Spinal cord (tissue), 9 donors: ENCODE measurements at regions not wholly inside any gene's neighbourhood (a gene's known extent, or its start where the extent isn't known, plus 50 kb on each side); places are given as distances from the start of the nearest gene placed in this dataset.

Experiments used
- DNase-seq, 6 donors: peaks; one replicate each; pipeline versions ENCODE4 v3.0.0 to v3.0.0-alpha.2; 2013 to 2015; ENCODE audit warnings: low spot score in 6 of 6, low read depth in 4 of 6
- H3K27ac ChIP-seq: one replicate; pipeline ENCODE4 v1.5.1; 2013; ENCODE audit warnings: low read depth, low read length, control low read depth
- H3K27me3 ChIP-seq: one replicate; pipeline ENCODE4 v1.6.1; 2013; ENCODE audit warnings: low read length; ENCODE audit not compliant: control insufficient read depth, insufficient read depth
- H3K36me3 ChIP-seq: one replicate; pipeline ENCODE4 v1.6.1; 2013; ENCODE audit warnings: low read length; ENCODE audit not compliant: control insufficient read depth, insufficient read depth
- H3K4me1 ChIP-seq: one replicate; pipeline ENCODE4 v1.6.1; 2013; ENCODE audit warnings: low read length; ENCODE audit not compliant: control insufficient read depth, insufficient read depth
- H3K4me3 ChIP-seq: one replicate; pipeline ENCODE4 v1.5.1; 2013; ENCODE audit warnings: low read depth, low read length, control low read depth
- H3K9me3 ChIP-seq: one replicate; pipeline ENCODE4 v1.6.1; 2013; ENCODE audit warnings: low read length; ENCODE audit not compliant: control insufficient read depth, insufficient read depth
- WGBS: methylation state at CpG from one replicate; pipeline ENCODE4 v1.1.5; 2013; ENCODE audit warnings: missing lambda C conversion rate; ENCODE audit not compliant: insufficient coverage; 5-methylcytosine and 5-hydroxymethylcytosine counted together
- donor health status: healthy.

GRCh38 chr3:106376016-106376570 is 507.3 kb upstream of the CBLB start:
- Histone ChIP-seq H3K4me3 (no peak overlapping the region), H3K9me3 (no peaks in the 10 kb centered on the region), H3K27ac (no peak overlapping the region), H3K27me3 (no peaks in the 10 kb centered on the region), H3K36me3 (no peaks in the 10 kb centered on the region), H3K4me1 (no peaks in the 10 kb centered on the region)
- WGBS: 79% methylated on average over 4 of the region's 5 CpGs
- DNase-seq: peak in 1 of 6 donors; percentile 61

GRCh38 chr3:106379251-106379750 is 510.5 kb upstream of the CBLB start:
- DNase-seq: no peak
- H3K36me3 ChIP-seq: no peaks in the 10 kb centered on the region
- H3K27me3 ChIP-seq: no peaks in the 10 kb centered on the region
- no peaks in the 10 kb centered on the region for H3K9me3 ChIP-seq
- 74% methylated on average over 3 of the region's 6 CpGs for WGBS
- H3K4me3 ChIP-seq: no peak overlapping the region
- H3K4me1 ChIP-seq: no peaks in the 10 kb centered on the region
- H3K27ac ChIP-seq: no peak overlapping the region

- H3K4me1 ChIP-seq: no peaks in the 10 kb centered on the region
- no peaks in the 10 kb centered on the region for H3K9me3 ChIP-seq
- peak in 2 of 6 donors; percentile 20 to 45 for DNase-seq
- no peaks in the 10 kb centered on the region for H3K36me3 ChIP-seq
- WGBS: no CpG with 5 or more reads among the region's 1 CpG
- H3K27ac ChIP-seq: no peak overlapping the region
- no peak overlapping the region for H3K4me3 ChIP-seq
- H3K27me3 ChIP-seq: no peaks in the 10 kb centered on the region
These were observed 511.4 kb upstream of the CBLB start for GRCh38 chr3:106380232-106380631.

- WGBS: 50% methylated on average over 1 of the region's 3 CpGs
- no peak overlapping the region for H3K27ac ChIP-seq
These were observed 512.6 kb upstream of the CBLB start for GRCh38 chr3:106381286-106381938.

GRCh38 chr3:106381939-106382335 is 513.1 kb upstream of the CBLB start:
- Histone ChIP-seq H3K27me3 (no peaks in the 10 kb centered on the region), H3K4me1 (no peaks in the 10 kb centered on the region), H3K27ac (no peak overlapping the region), H3K36me3 (no peaks in the 10 kb centered on the region), H3K4me3 (no peak overlapping the region), H3K9me3 (no peaks in the 10 kb centered on the region)
- peak in 2 of 6 donors; percentile 64 to 65 for DNase-seq

More at GRCh38 chr3:106381286-106381938, 512.6 kb upstream of the CBLB start:
- no peaks in the 10 kb centered on the region for H3K36me3 ChIP-seq
- H3K4me3 ChIP-seq: no peak overlapping the region
- no peaks in the 10 kb centered on the region for H3K27me3 ChIP-seq
- DNase-seq: no peak
- H3K4me1 ChIP-seq: no peaks in the 10 kb centered on the region
- H3K9me3 ChIP-seq: no peaks in the 10 kb centered on the region

GRCh38 chr3:106386050-106386449 is 517.2 kb upstream of the CBLB start:
- H3K9me3 ChIP-seq: no peaks in the 10 kb centered on the region
- H3K27ac ChIP-seq: no peak overlapping the region
- no peak for DNase-seq
- WGBS: 81% methylated on average over 3 of the region's 3 CpGs
- no peak overlapping the region for H3K4me3 ChIP-seq
- no peaks in the 10 kb centered on the region for H3K4me1 ChIP-seq
- no peaks in the 10 kb centered on the region for H3K36me3 ChIP-seq
- no peaks in the 10 kb centered on the region for H3K27me3 ChIP-seq

GRCh38 chr3:106392915-106393314 is 524.1 kb upstream of the CBLB start:
- Histone ChIP-seq H3K27ac (no peak overlapping the region), H3K4me3 (no peak overlapping the region), H3K4me1 (no peaks in the 10 kb centered on the region), H3K27me3 (no peaks in the 10 kb centered on the region), H3K36me3 (no peaks in the 10 kb centered on the region), H3K9me3 (no peaks in the 10 kb centered on the region)
- no CpG with 5 or more reads among the region's 1 CpG for WGBS
- no peak for DNase-seq

GRCh38 chr3:106397006-106397405 is 528.2 kb upstream of the CBLB start:
- DNase-seq: no peak
- no peaks in the 10 kb centered on the region for H3K9me3 ChIP-seq
- H3K4me1 ChIP-seq: no peaks in the 10 kb centered on the region
- no peaks in the 10 kb centered on the region for H3K36me3 ChIP-seq
- H3K4me3 ChIP-seq: no peak overlapping the region
- WGBS: 89% methylated on average over 1 of the region's 2 CpGs
- H3K27ac ChIP-seq: no peak overlapping the region
- no peaks in the 10 kb centered on the region for H3K27me3 ChIP-seq

GRCh38 chr3:106398891-106399600 is 530.2 kb upstream of the CBLB start:
- DNase-seq: peak in 2 of 6 donors; percentile 39 to 76
- Histone ChIP-seq H3K36me3 (no peaks in the 10 kb centered on the region), H3K27ac (no peak overlapping the region), H3K27me3 (no peaks in the 10 kb centered on the region), H3K4me1 (no peaks in the 10 kb centered on the region), H3K9me3 (no peaks in the 10 kb centered on the region), H3K4me3 (no peak overlapping the region)
- WGBS: no CpG with 5 or more reads among the region's 2 CpGs
